Esophagus muscularis mucosa (tissue), 3 donors: ENCODE measurements at regions not wholly inside any gene's neighbourhood (a gene's known extent, or its start where the extent isn't known, plus 50 kb on each side); places are given as distances from the start of the nearest gene placed in this dataset.

Experiments
- CTCF ChIP-seq, 3 experiments: fragments of 200-600 bp in 2 of 3; fragments of 450-650 bp in 1 of 3; sonication (generic) in 2 of 3; IDR thresholded peaks; one replicate each; pipeline ENCODE4 v1.5.1; 2017 to 2019; ENCODE audit warnings: antibody characterized with exemption in 3 of 3, mild to moderate bottlenecking in 2 of 3, moderate library complexity in 1 of 3
- POLR2A ChIP-seq: fragments of 450-650 bp; IDR thresholded peaks from one replicate; pipeline ENCODE4 v1.6.1; 2017; ENCODE audit warnings: antibody characterized with exemption, moderate library complexity, mild to moderate bottlenecking, low read depth

GRCh38 chr3:89787485-89787884 lies 680.1 kb downstream of the EPHA3 start:
- TF ChIP-seq POLR2A: no peak
- no peak for TF ChIP-seq CTCF (IDR thresholded peaks at IDR 0.05)
